Ectodermal cell (in vitro differentiated cells): ENCODE measurements at regions not wholly inside any gene's neighbourhood (a gene's known extent, or its start where the extent isn't known, plus 50 kb on each side); places are given as distances from the start of the nearest gene placed in this dataset.

Experiments used
- H3K27ac ChIP-seq: 2 replicates; pipeline ENCODE4 v1.7.0; 2013; ENCODE audit warnings: mild to moderate bottlenecking, low read depth, low read length; ENCODE audit not compliant: insufficient read depth, poor library complexity, severe bottlenecking
- H3K27me3 ChIP-seq: 2 replicates; pipeline ENCODE4 v1.7.0; 2013; ENCODE audit warnings: mild to moderate bottlenecking, low read length; ENCODE audit not compliant: insufficient read depth, control insufficient read depth, poor library complexity, severe bottlenecking
- H3K36me3 ChIP-seq: one replicate; pipeline ENCODE4 v1.7.0; 2013; ENCODE audit warnings: low read length; ENCODE audit not compliant: control insufficient read depth, insufficient read depth
- H3K4me1 ChIP-seq: one replicate; pipeline ENCODE4 v1.7.0; 2013; ENCODE audit warnings: low read length; ENCODE audit not compliant: control insufficient read depth, insufficient read depth
- H3K4me3 ChIP-seq: 2 replicates; pipeline ENCODE4 v1.7.0; 2013; ENCODE audit warnings: low read depth, low read length, control low read depth; ENCODE audit not compliant: insufficient read depth
- H3K9me3 ChIP-seq: 2 replicates; pipeline ENCODE4 v1.7.0; 2013; ENCODE audit warnings: mild to moderate bottlenecking, low read length, moderate library complexity; ENCODE audit not compliant: control insufficient read depth
- WGBS, 2 experiments: methylation state at CpG; one replicate each; pipeline ENCODE4 v1.1.7; 2013; ENCODE audit warnings: missing lambda C conversion rate in 2 of 2; 5-methylcytosine and 5-hydroxymethylcytosine counted together

- no peaks in the 10 kb centered on the region for H3K36me3 ChIP-seq
- H3K4me3 ChIP-seq: no peak overlapping the region
- H3K27me3 ChIP-seq: no peaks in the 10 kb centered on the region
- no peaks in the 10 kb centered on the region for H3K9me3 ChIP-seq
- no peak overlapping the region for H3K27ac ChIP-seq
- no peaks in the 10 kb centered on the region for H3K4me1 ChIP-seq
- 94 to 96% methylated on average over 2 of the region's 3 CpGs for WGBS, 2 experiments
These were observed 294.3 kb upstream of the TENM3 start for GRCh38 chr4:181948839-181949382.

- no peaks in the 10 kb centered on the region for H3K9me3 ChIP-seq
- no peak overlapping the region for H3K27ac ChIP-seq
- H3K27me3 ChIP-seq: no peaks in the 10 kb centered on the region
- WGBS, 2 experiments: 46 to 48% methylated on average over 6 of the region's 6 CpGs
- no peaks in the 10 kb centered on the region for H3K36me3 ChIP-seq
- H3K4me3 ChIP-seq: no peak overlapping the region
- H3K4me1 ChIP-seq: no peaks in the 10 kb centered on the region
These were observed 293.4 kb upstream of the TENM3 start for GRCh38 chr4:181949704-181950312.

GRCh38 chr4:181950372-181951127 lies 292.7 kb upstream of the TENM3 start:
- Histone ChIP-seq H3K36me3 (no peaks in the 10 kb centered on the region), H3K4me1 (no peaks in the 10 kb centered on the region), H3K27ac (no peak overlapping the region), H3K9me3 (no peaks in the 10 kb centered on the region), H3K4me3 (no peak overlapping the region), H3K27me3 (no peaks in the 10 kb centered on the region)
- WGBS, 2 experiments: 64 to 73% methylated on average over 6 of the region's 6 CpGs

- H3K9me3 ChIP-seq: no peaks in the 10 kb centered on the region
- 96 to 97% methylated on average over 3 of the region's 3 CpGs for WGBS, 2 experiments
- no peak overlapping the region for H3K27ac ChIP-seq
These were observed 291.9 kb upstream of the TENM3 start for GRCh38 chr4:181951265-181951664.

GRCh38 chr4:181952478-181952877 lies 290.7 kb upstream of the TENM3 start:
- Histone ChIP-seq H3K27me3 (no peaks in the 10 kb centered on the region), H3K27ac (no peak overlapping the region)

More at GRCh38 chr4:181951265-181951664, 291.9 kb upstream of the TENM3 start:
- Histone ChIP-seq H3K27me3 (no peaks in the 10 kb centered on the region), H3K4me1 (no peaks in the 10 kb centered on the region), H3K36me3 (no peaks in the 10 kb centered on the region), H3K4me3 (no peak overlapping the region)

GRCh38 chr4:181956512-181956911 lies 286.7 kb upstream of the TENM3 start:
- Histone ChIP-seq H3K4me1 (no peaks in the 10 kb centered on the region), H3K36me3 (no peaks in the 10 kb centered on the region), H3K27ac (no peak overlapping the region), H3K27me3 (no peaks in the 10 kb centered on the region), H3K4me3 (no peak overlapping the region), H3K9me3 (no peaks in the 10 kb centered on the region)
- WGBS, 2 experiments: 89 to 100% methylated on average over 1 to 2 of the region's 3 CpGs

More at GRCh38 chr4:181952478-181952877, 290.7 kb upstream of the TENM3 start:
- H3K4me1 ChIP-seq: no peaks in the 10 kb centered on the region
- H3K36me3 ChIP-seq: no peaks in the 10 kb centered on the region
- WGBS, 2 experiments: 91% methylated on average over 7 of the region's 7 CpGs
- H3K9me3 ChIP-seq: no peaks in the 10 kb centered on the region
- H3K4me3 ChIP-seq: no peak overlapping the region

- Histone ChIP-seq H3K27ac (no peak overlapping the region), H3K4me1 (no peaks in the 10 kb centered on the region), H3K27me3 (no peaks in the 10 kb centered on the region), H3K36me3 (no peaks in the 10 kb centered on the region), H3K9me3 (no peaks in the 10 kb centered on the region), H3K4me3 (no peak overlapping the region)
- 96% methylated on average over 8 of the region's 8 CpGs for whole genome bisulfite sequencing, 2 experiments
These were observed 286.1 kb upstream of the TENM3 start for GRCh38 chr4:181957088-181957487.

- 90 to 100% methylated on average over 1 of the region's 2 CpGs for WGBS, 2 experiments
- Histone ChIP-seq H3K36me3 (no peaks in the 10 kb centered on the region), H3K4me1 (no peaks in the 10 kb centered on the region), H3K9me3 (no peaks in the 10 kb centered on the region), H3K27me3 (no peaks in the 10 kb centered on the region), H3K4me3 (no peak overlapping the region), H3K27ac (no peak overlapping the region)
These were observed 284.8 kb upstream of the TENM3 start for GRCh38 chr4:181958446-181958845.

- WGBS, 2 experiments: 54 to 84% methylated on average over 2 to 3 of the region's 3 CpGs
- no peaks in the 10 kb centered on the region for H3K36me3 ChIP-seq
- no peaks in the 10 kb centered on the region for H3K4me1 ChIP-seq
- no peaks in the 10 kb centered on the region for H3K27me3 ChIP-seq
- H3K4me3 ChIP-seq: no peak overlapping the region
- no peak overlapping the region for H3K27ac ChIP-seq
- no peaks in the 10 kb centered on the region for H3K9me3 ChIP-seq
These were observed 284.1 kb upstream of the TENM3 start for GRCh38 chr4:181959121-181959520.

GRCh38 chr4:181960384-181960783 lies 282.8 kb upstream of the TENM3 start:
- Histone ChIP-seq H3K36me3 (no peaks in the 10 kb centered on the region), H3K27me3 (no peaks in the 10 kb centered on the region), H3K27ac (no peak overlapping the region), H3K9me3 (no peaks in the 10 kb centered on the region), H3K4me1 (no peaks in the 10 kb centered on the region), H3K4me3 (no peak overlapping the region)
- 90 to 91% methylated on average over 2 to 3 of the region's 3 CpGs for WGBS, 2 experiments
